HG02798 (cell line): ENCODE measurements at regions not wholly inside any gene's neighbourhood (a gene's known extent, or its start where the extent isn't known, plus 50 kb on each side); places are given as distances from the start of the nearest gene placed in this dataset.
"Not testable (repeated sequence)": the region's sequence is repeated elsewhere in the genome, so short reads cannot be mapped to it uniquely, and the experiment has no call there.

Experiments used
- ATAC-seq: cut with Tn5 transposase; IDR thresholded peaks from one replicate; pipeline ENCODE4 v1.9.1; 2021; ENCODE audit warnings: mild to moderate bottlenecking; ENCODE audit not compliant: unreplicated experiment, poor library complexity

DNA sequence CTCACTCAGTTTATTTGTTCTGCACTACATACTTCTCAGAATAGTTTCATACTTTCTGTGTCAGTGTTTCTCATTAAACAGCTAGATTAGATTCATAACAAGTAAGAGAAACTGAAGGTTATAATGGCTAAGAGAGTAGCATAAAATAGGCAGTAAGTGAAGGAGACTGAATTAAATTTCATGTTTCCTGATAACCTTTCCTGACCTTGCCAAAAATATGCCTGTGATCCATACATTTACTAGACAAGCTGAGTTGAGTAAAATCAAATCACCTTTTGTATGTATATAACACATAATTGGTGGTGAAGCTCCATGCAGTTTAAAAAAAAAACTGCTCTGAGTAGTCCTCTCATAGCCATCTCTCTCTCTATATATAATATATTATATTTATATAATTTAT is 545.3 kb upstream of the PCDH20 start:
- ATAC-seq: no peak

DNA sequence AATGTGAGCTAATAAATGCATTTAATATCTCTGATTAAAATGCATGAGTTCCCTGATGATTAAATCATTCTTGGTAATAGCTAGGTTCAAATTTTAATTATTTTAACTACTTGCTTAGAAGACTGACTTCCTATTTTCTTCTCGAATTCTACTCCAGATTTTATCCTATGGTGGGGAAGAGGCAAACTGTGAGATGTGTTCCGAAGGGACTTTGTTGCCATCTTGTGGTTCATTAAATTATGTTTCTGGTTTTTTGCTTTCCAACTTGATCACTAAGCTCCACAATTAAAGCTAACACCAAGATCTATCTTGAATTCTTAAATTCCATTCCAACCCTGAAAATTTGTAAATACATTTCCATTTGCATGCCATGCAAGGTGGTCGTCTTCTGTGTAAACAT is 538.4 kb upstream of the PCDH20 start:
- ATAC-seq: no peak

DNA sequence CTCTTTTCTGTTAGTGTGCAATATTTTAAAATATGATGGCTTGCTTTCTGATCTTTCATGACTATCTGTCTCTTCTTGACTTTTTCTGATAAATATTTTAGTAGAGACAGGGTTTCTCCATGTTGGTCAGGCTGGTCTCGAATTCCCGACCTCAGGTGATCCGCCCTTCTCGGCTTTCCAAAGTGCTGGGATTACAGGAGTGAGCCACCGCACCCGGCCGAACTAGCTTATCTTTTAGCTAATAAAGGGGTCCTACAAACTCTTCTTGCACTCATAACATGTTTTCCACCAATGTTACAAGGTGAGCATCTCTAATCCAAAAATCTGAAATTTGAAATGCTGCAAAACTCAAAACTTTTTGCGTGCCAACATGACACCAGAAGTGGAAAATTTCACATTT is 535.2 kb upstream of the PCDH20 start:
- no peak for ATAC-seq

DNA sequence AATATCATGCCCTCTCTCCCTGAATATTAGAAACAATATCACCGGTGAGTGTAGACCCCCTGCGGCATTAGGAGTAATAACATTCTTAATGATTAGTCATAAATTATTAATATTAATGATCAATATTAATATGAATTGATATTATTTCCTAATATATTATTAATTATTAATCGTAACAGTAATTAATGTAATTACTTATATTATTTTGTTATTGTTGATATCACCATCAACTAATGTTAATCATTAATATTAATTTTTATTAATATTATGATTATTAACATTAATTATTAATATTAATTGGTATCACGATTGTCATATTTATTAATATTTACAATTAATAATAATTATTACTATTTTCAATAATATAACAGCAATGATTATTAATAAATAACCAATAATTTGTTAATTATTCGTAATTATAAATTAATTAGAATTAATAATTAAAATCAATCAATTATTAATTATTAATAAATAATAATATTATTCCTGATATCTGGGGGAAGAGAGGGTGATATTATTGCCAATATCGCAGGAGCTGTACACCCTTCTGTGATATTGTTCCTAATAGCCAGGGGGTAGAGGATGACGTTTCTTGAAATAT is 528.8 kb upstream of the PCDH20 start:
- ATAC-seq: no peak

DNA sequence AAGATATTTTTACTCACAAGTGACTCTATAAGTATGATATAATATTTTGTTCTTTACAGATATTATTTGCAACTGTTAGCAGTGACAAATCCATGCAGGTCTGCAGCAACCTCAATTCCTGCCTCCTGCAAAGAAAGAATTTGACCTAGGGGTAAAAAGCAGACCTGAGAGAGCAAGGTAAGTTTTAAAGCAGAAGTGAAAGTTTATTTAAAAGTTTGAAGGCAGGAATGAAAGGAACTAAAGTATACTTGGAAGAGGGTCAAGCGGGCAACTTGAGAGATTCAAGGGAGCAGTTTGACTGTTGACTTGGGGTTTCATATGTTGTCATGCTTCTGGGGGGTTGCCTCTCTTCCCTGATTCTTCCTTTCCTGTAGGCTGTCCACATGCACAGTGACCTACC is 520.1 kb upstream of the PCDH20 start:
- no peak for ATAC-seq

DNA sequence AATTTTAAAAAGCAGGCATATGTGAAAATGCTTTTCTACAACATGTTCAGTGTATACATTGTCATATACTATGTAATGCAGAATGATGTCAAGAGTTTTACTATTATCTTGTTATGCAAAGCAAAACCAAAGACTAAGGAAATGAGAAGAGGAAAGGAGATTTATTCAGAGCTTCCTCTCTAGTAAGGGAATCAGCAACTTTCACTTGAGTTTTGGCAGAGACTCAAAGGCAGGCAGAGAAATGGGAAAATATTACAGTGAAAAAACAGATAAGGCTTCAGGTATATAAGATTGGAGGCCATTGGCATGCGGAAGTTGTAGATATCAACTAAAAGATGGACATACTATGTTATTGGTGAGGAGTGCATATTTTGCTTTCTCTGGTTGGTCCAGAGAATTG is 512.0 kb upstream of the PCDH20 start:
- ATAC-seq: no peak

DNA sequence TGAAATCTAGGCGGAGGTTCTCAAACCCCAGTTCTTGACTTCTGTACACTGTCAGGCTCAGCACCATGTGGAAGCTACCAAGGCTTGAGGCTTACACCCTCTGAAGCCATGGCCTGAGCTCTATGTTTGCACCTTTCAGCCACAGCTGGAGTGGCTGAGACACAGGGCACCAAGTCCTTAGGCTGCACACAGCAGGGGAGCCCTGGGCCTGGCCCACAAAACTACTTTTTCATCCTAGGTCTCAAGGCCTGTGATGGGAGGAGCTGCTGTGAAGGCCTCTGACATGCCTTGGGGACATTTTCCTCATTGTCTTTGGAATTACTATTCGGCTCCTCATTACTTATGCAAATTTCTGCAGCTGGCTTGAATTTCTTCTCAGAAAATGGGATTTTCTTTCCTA is 503.2 kb upstream of the PCDH20 start:
- no peak for ATAC-seq

DNA sequence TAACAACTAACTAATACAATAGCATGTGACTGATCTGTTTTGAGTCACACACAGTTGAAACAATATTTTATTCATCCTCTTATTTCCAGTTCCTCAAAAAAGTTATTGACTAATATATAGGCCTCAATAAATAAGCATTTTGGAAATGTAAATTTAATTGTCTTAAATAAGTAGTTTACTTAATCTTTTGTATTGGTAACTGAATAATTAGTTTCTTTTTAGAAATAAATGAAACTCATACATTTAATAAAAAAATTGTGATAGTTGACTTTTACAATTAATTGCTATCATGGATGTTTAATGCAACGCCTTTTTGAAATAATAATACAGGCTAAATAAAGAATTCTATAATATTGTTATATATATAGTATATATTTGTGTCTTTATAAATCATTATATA is 500.8 kb upstream of the PCDH20 start:
- no peak for ATAC-seq

DNA sequence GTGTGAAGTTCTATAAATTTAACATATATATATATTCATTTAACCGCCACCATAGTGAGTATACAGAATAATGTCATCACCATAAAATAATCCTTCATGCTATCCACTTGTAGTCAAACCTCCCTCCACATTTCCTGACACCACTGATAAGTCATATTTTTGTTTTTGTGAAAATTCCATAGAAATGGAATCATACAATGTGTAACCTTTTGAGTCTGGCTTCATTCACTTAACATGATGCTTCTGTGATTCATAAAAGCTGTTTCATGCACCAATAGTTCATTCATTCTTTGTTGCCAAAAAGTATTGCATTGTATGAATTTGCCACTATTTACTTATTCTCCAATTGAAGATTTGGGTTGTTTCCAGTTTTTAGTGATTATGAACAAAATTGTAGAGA is 497.5 kb upstream of the PCDH20 start:
- ATAC-seq: no peak

DNA sequence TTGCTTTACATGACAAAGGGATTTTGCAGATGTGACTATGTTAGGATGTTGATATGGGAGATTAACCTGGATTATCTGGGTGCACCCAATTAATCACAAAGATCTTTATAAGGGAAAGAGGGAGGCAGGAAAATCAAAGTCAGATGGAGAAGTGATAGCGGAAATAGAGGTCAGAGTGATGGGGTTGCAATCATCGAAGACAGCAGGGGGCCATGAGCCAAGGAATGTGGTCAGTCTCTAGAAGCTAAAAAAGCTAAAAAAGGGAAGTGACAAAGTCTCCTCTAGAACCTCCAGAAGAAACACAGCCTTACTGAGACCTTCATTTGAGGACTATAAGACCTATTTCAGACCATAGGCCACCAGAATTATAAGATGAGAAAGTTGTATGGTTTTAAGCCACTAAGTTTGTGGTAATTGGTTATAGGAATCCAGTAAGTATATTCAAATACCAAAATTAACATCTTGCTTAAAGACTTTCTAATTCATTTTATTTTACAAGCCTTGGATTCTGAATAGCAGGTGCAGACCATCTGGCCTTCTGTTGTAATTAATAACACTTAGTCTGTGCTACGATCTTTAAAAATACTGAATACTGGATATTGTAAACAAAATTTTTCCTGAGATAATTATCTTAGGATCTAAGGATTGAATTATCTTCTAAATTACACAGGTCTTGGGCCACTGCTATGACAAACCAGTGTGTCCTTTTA is 493.4 kb upstream of the PCDH20 start:
- ATAC-seq: no peak

DNA sequence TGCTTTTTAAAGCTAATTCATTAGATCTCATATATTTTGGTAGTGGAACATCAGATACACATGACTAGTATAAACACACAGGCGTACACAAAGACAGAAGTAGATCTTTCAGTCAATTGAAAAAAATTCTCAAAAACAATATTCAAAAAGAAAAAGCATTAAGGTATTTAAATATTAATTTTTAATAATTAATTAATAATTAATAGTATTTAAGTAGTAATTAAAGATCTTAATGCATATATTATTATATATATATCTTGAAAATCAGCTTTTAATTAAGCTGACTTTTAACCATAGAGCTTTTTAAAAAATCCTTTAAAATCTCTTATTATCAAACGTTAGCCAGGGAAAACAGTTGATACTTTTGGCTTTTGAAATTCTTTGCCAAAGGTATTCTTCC is 489.4 kb upstream of the PCDH20 start:
- no peak for ATAC-seq

DNA sequence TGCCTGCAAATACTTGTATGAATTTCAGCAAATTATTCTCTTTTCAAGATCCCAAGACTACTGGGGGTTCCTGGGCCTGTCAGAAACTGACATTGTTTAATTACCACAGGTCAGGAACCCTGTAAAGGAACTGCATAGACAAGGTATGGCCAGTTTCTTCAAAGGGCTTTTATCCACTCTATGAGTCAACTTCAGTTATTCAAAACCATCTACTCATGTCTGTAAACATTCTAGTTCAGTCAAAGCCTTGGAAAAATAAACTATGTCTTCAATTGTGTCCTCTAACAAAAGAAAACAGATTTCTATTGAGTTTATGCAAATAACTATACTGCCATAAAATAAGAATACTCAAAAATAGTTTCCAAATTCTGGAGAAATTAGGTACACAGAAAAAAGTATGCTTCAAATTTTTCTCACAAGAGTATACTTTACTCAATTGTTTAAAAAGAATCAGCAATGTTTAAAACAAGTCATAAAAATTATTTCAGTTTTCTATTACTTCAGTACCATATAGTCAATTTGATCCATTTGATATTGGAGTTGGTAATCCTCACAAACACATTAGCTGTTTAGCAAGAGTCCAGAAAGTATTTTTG is 486.4 kb upstream of the PCDH20 start:
- ATAC-seq: no peak

DNA sequence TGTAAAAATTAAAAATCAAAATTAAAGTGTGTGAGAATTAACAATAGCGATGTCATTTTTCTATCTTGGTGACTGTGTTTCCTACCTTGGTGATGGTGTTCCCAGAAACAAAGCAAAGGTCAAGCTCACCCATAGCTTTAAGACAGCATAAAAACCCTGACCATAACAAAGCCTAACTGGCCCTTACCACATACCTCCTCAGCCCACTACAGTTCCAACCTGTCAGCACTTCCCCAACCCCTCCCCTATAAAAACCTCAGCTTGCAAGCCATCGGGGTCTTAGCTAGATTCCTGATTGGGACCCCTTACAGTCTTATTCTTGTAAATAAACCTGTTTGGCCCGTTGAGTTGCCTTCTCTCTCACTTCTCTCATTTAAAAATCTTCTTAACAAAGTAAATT is 484.4 kb upstream of the PCDH20 start:
- ATAC-seq: no peak

DNA sequence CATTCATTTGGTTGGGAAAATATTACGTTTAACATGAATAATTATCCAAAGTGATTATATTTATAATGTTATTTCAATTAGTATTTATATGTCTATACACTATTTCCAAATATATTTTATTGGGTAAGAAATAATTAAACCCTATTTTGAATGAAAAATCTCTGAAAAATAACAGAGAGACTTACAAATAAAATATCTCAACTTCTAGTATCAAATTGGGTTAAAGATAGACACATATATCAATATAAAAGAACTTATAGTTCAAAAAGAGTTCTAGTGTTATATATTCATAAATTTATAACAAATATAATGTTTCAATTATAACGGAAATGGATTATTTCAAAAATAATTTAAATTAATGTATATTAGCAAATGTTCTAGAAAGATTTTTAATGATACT is 482.6 kb upstream of the PCDH20 start:
- no peak for ATAC-seq

DNA sequence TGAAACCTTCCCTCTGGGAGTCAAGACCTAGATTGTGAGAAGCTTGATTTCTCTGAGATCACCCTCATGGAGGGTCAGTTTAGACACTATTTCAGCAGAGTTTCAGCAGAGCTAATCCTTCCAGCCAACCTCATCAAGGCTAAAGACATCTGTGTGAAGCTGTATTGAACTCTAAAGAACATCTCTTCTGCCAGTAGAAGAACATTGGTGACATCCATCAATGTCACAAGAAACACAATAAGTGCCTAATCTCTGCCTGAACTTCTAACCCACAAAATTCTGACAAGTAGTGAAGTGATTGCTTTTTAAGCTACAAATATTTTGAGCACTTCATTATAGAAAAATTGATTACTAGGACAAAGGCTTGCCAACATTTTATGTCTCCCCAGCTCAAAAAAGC is 475.8 kb upstream of the PCDH20 start:
- ATAC-seq: no peak

DNA sequence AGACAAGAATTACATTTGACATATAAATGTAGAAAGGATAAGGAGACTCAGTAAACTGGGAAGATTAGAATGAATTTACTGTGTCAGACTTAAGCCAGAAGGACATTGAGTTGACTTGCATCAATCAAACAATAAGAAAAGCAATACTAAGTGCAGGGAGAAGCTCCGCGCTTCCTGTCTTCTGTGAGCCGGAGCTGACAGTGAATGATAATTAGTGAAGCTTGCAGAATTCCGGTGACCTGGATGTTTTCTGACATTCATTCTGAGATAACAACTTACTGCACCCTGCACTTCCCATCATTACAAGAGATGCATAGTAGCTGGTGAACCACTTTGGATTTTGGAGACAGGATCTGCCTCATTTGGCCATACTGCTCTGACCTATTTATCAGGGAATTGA is 469.2 kb upstream of the PCDH20 start:
- ATAC-seq: no peak

DNA sequence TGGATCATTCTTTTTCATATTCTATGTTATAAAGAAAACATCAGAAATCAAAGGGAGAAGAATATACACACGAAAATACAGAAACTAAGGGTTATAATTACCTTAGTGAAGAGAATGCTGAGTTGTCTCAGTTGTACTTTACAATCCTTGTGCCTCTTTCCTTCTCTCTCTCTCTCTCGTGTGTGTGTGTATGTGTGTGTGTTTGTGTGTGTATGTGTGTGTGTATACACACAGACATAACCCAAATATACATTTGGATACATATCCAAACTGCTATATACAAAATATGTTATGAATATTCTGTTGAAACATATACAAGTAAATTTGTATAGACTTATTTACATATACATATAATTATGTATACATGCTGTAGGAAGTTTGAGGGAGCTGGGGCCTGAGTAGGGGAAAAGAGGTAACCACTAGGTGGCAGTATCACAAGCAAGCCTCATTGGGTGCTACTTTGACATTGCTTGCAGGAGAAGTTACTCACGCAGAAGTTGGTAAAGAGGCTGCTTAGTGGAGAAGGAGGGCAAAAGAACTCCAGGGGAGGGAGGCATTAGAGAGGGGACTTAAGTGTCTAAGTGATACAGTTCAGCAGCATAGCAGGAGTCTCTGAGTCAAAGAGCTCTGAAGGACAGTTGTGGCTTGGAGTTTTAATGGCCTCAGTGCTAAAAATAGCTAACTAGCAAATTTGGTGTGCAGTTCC is 465.1 kb upstream of the PCDH20 start:
- peak; percentile 95 for ATAC-seq

DNA sequence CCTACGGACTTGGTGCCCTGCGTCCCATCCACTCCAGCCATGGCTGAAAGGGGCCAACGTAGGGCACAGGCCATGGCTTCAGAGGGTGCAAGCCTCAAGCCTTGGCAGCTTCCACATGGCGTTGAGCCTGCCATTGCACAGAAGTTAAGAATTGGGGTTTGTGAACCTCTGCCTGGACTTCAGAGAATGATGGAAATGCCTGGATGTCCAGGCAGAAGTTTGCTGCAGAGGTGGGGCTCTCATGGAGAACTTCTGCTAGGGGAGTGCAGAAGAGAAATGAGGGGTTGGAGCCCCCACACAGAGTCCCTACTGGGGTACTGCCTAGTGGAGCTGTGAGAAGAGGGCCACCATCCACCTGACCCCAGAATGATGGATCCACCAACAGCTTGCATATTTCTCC is 462.9 kb upstream of the PCDH20 start:
- not testable (repeated sequence) for ATAC-seq

DNA sequence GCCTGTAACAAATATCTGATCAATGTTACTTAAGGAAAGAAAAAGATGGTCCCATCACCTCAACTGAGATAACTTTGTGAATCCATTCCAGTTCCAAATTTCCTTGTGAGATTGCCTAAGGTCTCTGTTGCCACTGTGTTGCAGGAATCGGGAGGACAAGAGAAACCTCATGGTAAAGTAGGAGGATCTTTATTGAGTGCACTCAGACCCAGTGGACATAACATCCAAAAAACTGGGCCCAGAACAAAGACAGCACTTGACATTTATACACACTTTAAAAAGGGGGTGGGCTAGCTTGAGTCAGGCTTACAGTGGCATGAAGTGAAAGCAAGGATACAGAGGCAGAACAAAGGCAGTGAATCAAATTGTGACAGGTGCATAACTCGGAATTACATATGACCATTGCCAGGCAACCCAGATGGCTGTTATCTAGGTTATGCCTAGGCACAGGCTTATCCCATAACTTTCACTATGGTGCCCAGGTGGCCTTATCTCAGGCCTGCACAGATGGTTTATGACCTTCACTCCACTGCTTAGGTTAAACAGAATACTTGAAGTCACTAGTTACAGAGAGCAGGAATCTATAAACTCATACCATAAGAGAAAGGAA is 459.4 kb upstream of the PCDH20 start:
- no peak for ATAC-seq

DNA sequence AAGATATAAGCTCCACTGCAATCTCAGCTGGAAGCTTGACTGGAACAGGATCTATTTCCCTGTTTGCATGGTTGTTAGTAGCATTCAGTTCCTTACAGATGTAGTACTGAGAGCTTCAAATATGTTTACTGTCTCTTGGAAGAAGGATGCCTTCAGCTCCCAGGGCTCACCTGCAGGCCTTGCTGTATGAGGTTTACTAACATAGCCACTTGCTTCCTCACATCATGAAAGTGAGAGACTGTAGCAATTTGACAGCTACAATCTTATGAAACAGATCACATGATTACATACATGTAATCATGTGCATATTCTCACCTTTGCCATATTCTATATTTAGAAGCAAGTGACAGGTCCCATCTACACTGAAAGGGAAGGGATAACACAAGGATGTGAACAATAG is 458.1 kb upstream of the PCDH20 start:
- ATAC-seq: no peak

DNA sequence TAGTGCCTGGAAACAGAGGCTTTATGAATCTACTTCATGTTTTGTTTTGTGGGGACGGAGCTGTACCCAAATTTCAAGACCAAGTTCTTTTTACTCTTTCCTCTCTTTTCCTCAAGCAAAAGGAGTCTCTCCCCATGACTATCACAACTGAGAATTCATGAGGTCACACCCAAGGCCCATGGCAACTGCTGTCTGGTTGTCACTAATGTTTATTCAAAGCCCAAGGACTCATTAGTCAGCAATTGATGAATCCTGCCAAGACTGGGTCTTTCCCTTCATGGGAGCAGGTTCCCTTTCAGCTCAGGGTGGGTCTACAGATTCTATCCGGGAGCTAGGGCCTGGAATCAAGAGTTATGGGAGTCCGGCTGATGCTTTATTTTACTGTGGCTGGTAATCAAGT is 441.5 kb upstream of the PCDH20 start:
- ATAC-seq: no peak
